ENCODE measurements at regions not wholly inside any gene's neighbourhood (a gene's known extent, or its start where the extent isn't known, plus 50 kb on each side); places are given as distances from the start of the nearest gene placed in this dataset.

GRCh38 chr18:22073411-22073810, 96.0 kb upstream of the GATA6 start:
- TF ChIP-seq, protein P1, sequence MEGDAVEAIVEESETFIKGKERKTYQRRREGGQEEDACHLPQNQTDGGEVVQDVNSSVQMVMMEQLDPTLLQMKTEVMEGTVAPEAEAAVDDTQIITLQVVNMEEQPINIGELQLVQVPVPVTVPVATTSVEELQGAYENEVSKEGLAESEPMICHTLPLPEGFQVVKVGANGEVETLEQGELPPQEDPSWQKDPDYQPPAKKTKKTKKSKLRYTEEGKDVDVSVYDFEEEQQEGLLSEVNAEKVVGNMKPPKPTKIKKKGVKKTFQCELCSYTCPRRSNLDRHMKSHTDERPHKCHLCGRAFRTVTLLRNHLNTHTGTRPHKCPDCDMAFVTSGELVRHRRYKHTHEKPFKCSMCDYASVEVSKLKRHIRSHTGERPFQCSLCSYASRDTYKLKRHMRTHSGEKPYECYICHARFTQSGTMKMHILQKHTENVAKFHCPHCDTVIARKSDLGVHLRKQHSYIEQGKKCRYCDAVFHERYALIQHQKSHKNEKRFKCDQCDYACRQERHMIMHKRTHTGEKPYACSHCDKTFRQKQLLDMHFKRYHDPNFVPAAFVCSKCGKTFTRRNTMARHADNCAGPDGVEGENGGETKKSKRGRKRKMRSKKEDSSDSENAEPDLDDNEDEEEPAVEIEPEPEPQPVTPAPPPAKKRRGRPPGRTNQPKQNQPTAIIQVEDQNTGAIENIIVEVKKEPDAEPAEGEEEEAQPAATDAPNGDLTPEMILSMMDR (conservative IDR thresholded peaks at IDR 0.05; ENCODE audit: low read depth, low read length), result no peak
- TF ChIP-seq EZH2 (IDR thresholded peaks at IDR 0.05; ENCODE audit: low read length, unreplicated experiment) (no peak), EZH2phosphoT487 (IDR thresholded peaks at IDR 0.05; ENCODE audit: borderline replicate concordance, low read length) (no peak)
